ENCODE measurements at regions not wholly inside any gene's neighbourhood (a gene's known extent, or its start where the extent isn't known, plus 50 kb on each side); places are given as distances from the start of the nearest gene placed in this dataset.
"Not testable (repeated sequence)": the region's sequence is repeated elsewhere in the genome, so short reads cannot be mapped to it uniquely, and the experiment has no call there.

DNA sequence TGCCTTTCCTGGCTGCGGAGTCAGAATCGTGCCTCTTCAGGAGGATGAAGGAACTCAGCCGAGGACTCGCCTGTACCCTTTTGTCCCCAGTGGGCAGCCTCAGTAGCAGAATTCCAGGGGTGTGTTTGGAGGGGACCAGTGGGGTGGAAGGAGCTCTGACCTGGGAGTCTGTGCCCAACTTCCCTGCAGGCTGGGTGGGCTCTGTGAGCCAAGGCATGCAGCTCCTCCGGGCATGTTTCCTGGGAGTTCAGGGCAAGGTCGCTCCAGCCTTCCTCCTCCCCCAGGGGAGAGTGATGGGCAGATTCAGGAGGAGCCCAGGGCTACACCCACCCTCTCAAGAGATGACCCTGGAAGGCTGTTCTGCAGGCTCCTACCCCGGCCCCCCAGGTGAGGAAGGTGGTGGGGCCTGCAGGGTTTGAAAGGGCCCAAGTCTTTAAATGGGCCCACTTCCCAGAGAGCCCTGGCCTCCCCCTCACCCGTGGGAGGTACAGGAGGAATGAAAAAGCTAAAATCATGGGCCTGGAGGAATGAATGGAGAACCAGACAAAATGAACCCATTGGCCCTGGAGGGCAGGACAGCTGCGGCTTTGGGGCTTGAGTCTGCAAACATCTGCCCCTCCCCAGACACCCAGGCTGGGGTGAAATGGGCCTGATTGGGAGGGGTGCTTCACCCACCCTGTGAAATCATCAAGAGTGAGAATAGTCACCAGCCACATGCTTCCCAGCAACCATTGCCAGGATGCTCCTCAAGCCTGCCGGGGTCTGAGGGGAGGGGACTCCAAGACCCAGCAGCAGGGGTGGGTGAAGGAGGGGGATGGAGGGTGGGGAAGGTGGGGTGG lies 77.6 kb upstream of the PMEPA1 start:
- DNase-seq = no peak

DNA sequence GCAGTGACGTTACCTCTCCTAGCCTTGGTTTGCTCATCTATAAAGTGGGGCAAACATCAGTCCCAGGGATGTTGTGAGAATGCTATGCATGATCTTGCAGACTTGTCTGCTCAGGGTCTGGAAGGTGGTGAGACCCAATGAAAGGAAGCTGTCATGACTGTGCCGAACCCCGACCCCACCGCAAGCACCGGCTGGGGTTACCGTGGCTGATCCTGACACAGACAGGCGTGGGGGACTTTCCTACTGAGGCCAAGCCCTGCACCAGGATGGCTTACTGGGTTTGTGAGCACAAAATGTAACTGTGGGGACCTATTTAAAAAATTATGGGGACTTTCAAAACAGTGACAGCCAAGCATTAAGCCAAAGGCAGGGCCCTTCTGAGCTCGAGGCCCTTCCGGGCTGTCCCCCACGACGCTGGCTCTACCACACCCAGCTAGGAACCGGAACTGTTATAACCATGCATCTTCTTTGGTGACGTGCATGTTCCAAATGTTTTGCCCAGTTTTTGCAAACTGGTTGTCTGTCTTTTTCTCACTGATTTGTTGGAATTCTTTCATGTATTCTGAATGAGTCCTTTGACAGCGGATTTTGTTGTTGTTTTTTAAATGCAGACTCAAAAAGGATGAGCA lies 76.6 kb upstream of the PMEPA1 start:
- DNase-seq = no peak

DNA sequence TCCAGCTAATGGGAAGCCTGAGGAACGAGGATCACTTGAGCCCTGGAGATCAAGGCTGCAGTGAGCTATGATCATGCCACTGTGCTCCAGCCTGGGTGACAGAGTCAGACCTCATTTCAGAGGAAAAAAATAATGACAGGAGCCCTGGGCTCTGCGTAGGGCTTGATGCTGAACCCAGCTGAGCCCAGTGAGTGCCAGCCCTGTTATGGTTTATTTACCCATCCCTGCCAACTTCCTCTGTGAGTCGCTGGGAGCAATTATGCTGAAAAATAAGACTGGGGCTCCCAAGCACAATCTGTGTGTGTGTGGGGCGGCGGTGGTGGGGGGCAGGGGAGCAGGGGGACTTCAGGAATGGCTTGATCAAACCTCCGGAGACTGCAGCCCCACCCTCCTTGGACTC lies 75.9 kb upstream of the PMEPA1 start:
- no peak for DNase-seq

DNA sequence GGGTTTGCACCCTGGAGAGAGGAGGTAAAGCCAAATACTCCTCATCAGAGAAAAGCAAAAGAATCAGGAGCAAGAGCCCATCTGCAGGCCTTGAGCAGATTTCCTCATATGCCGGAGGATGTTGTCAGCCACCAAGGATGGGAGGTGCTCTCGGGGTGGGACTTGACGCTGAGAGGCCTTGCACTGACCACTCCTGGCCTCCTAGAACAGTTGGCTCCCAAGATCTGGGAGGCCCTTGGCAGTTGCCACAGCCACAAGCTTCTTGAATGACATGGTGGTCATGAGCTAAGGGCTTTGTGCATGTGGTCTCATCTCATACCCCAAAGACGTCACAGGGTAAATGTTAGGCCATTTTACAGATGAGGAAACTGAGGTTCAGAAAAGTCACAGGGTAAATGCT lies 75.2 kb upstream of the PMEPA1 start:
- no peak for DNase-seq

DNA sequence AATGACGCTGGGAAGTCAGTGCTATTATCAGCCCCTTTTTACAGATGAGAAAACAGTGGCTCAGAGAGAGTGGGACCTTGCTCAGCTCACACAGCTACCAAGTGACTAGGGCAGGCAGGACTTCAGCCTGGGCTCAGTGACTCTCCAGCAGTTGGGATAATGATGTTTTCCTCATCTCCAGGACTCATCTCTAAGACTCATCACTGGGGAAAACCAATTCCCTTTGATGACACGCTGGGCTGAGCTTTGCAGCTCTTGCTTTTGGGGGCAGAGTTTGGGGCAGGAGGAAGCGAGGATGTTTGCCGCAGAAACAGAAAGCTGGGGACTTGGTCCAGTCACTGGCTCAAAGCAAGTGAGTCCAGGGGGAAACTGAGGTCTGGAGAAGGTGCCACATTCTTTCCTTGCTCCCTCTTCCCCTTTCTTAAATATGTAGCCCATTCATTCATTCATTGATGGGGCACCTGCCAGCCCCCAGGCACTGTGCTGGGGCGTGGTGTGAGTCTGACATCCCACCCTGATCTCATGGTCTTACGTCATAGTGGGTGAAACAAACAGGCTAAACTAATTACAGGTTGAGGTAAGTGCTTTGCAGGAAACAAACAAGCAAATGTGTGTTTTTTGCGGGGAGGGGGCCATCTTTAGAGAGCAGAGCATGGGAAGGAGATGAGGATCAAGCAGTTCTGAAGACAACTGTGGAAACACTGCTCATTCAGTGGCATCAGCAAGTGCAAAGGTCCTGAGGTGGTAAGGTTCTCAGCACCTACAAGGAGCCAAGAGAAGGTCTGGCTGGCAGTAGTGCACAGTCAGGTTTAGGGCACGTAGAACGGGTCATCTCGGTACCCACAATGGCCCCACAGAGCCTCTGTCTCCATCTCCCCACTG lies 74.4 kb upstream of the PMEPA1 start:
- DNase-seq = no peak

DNA sequence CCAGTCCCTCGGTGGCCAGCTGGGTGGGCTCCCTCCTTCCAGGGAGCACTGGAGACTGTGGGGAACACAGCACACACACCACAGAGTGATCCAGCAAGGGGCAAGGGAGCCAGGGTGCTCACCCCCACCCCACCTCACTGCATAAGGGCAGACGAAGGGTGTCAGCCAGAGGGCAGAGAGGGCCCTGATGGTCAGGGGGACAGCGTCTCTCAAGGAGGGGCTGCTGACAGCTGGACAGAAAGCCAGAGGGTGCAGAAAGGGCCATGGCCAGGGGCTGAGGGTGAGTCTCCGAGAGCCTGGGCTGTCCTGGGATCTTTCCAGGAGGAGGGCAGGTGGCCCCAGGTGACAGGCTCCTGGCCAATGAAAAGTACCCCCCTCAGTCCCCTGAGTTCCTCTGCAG lies 73.4 kb upstream of the PMEPA1 start:
- DNase-seq = no peak

DNA sequence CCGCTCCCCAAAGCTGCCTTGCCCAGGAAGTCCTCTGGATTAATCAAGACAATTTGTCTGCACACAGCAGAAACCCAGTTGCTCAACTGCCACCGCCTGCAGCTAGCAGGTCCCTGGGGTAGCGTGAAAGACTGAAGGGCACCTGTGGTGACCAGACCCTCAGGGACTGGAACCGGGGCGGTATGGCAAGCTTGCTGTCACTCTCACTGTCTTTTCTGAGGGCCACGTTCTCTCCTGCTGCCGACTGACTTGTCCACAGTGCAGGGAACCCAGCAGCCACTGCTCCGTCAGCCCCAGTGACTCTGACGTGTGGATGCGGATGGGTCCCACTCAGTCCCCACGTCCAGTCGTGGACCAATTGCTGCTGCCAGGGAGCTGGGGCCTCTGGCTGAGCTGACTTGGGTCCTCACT lies 72.8 kb upstream of the PMEPA1 start:
- DNase-seq = no peak

DNA sequence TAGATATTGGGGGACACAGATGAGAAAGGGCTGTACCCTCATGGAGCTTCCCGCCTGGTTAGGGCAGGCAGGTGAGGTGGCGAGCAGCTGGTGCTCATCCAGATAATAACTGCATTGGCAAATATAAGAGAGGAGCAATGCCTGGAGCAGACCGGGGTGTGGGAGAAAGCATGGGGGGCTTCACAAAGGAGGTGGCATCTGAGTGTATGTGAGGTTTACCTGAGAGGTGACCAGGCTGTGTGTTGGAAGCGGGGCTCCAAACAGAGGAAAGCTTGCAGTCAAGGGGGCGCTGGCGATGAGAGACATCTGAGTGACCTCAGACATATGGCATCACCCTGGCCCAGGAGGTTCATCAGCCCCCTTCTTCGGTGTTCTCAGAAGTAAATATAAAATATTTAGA lies 72.1 kb upstream of the PMEPA1 start:
- no peak for DNase-seq

DNA sequence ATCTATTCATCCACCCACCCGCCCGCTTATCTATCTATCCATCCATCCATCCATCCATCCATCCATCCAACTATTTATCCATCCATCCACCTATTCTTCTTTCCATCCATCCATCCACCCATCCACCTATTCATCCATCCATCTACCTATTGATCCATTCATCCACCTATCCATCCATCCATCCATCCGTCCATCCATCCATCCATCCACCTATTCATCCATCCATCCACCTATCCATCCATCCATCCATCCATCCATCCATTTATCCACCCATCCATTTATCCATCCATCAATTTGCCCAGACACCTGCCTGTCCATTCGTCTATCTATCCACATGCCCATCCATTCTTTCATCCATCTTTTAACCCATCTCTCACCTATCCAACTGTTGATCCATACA lies 71.1 kb upstream of the PMEPA1 start:
- no peak for DNase-seq

DNA sequence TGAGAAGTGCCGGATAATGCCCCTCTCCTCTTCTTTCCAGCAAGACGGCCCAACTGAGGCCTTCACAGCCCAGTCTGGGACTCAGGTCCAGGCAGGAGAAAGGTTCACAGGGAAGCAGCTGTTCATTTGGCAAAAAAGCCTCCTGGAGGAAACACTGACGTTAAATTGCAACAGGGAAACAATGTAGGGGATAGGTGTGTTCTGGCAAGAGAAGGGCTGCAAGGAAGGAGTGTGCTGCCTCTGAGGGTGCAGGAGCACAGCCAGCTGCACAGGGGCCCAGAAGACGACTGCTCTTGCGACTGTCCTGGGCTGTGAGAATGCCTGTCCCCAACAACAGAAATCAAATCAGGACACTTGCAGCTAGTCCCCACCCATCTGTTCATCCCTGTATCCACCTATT lies 70.6 kb upstream of the PMEPA1 start:
- no peak for DNase-seq

DNA sequence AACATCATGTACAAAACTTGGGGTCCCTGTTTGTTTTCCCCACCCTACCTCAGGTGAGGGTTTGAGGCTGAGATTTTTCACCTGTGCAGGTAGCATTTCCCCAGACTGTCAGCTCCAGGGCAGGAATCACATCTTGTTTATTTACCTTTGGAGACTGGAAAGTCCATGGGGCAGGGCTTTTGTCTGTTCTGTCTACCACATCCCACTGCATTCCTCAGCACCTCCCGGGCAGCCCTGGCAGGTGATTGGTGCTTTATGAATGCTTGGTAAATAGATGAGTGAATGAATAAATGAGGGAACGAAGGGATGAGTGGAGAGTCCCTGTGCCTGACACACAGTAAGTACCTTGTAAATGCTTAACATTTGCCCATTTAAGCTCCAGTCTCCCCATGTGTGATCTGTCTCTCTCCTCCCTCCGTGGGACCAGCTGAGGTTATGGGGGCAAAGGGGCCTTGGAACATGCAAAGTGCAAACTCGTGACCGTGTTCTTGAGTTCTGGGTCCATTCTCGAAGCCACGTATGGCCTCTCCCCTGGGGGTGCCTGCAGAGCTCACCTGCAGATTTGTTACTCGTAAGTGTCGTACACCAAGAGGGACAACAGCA lies 69.7 kb upstream of the PMEPA1 start:
- DNase-seq = no peak

DNA sequence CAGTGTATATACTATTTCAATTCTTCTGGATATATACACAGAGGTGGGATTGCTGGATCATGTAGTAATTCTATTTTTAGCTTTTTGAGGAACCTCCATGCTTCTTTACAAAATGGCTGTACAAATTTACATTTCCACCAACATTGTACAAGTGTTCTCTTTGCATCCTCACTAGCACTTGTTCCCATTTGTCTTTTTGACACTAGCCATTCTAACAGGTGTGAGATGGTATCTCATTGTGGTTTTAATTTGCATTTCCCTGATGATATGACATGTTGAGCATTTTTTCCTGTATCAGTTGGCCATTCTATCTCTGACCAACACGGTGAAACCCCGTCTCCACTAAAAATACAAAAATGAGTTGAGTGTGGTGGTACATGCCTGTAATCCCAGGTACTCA lies 68.1 kb upstream of the PMEPA1 start:
- DNase-seq = no peak

DNA sequence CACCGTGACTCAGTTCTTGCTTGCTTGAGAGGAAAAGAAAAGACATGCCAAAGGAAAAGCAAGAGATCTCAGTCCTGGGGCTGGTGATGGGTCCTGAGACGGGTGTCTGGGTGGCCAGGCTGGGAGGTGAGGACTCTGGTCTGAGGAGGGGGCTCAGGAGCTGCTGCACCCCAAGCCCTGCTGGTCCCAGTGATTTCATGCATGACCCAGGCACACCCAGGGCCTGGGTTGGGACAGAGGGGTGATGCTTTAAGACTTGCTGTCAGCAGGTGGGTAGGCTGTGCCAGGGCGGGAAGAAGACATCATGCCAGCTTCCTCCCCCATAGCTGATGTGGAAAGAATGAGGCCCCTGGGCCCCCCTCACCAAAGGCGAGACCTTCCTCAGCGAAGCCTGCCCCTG lies 65.1 kb upstream of the PMEPA1 start:
- no peak for DNase-seq

DNA sequence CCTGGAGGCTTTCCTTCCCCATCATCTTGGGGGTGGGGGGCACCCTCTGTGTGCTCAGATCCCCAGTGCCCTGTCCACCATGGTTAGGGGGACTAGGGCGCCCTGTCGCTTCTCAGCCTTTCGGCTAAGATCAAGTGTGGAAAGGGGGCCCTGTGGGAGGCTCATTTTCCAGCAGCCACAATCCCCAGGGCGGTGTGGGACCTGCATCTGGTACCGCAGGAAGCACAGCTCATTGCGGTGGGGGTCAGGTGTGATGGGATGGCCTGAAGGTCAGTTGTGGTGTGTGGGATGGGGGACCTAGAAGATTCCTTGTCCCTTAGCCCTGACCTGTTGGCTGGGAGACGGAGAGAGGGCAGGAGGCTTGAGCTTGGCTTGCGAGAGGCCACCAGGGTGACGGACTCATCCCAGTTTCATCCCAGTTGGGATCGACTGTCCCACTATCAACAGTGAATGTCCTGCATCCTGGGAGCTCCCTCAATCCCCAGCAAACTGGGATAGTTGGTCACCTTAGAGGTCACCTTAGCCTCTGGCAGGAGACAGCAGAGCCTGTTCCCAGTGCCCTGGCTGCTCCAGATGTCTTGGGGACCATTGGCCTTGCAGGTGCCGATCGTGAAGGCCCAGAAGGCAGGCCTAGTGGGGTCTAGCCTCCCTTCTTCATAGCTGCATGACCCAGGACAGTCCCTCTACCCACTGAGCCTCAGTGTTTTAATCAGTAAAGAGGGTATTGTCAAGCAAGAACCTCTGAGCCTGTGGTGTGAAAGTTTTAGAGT lies 64.5 kb upstream of the PMEPA1 start:
- DNase-seq = no peak

DNA sequence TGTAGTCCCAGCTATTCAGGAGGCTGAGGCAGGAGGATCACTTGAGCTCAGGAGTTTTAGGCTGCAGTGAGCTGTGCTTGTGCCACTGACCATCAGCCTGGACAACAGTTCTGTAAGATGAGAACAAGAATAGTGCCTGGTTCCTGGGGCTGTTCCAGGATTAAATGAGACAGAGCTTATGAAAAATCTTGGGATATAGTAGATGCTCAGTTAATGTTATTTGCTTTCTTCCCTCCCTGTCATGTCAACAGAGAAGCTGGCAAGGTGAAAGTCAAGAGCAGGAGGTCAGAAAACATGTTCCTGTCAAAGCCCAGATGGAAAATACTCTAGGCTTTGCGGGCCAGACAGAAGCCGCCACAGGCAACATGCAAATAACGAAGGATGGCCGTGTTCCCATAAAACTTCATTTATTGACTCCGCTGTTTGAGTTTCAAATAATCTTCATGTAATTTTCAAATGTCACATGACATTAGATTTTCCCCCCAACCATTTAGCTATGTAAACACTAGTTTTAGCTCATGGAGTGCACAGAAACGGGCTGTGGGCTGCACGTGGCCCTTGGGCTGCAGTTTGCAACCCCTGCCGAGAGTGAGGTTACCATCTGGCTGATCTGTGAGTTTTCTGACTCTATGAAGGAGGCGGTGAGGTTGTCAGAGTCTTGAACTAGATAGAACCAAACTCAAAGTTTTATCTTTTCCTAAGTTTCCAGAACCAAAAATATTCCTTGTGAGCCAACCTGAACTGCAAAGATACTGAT lies 63.4 kb upstream of the PMEPA1 start:
- no peak for DNase-seq

DNA sequence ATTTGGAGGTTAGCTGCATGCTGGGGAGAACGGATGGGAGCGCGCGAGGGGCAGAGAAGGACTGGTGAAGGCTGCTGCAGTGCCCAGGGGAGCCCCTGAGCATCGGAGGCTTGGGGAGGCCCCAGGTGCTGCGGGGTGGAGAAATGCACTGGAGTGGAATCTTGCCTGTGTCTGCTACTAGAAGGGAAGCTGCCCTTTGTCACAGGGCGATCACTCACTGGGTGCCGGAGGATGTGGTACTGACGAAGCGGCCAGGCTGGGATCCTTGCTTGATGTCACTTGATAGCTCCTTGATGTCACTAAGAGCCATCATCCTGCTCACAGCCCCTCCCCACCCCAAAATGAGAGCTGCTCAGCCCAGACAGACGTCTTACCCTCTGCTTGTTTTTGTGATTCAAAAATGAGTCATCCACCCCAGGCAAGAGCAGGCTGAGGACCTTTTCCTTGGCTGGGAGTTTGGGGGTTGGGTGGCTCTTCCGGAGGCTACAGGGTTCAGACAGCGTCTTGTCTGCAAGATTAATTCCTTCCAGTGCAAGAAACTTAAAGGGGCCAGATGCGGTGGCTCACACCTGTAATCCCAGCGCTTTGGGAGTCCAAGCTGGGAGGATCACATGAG lies 62.6 kb upstream of the PMEPA1 start:
- no peak for DNase-seq

DNA sequence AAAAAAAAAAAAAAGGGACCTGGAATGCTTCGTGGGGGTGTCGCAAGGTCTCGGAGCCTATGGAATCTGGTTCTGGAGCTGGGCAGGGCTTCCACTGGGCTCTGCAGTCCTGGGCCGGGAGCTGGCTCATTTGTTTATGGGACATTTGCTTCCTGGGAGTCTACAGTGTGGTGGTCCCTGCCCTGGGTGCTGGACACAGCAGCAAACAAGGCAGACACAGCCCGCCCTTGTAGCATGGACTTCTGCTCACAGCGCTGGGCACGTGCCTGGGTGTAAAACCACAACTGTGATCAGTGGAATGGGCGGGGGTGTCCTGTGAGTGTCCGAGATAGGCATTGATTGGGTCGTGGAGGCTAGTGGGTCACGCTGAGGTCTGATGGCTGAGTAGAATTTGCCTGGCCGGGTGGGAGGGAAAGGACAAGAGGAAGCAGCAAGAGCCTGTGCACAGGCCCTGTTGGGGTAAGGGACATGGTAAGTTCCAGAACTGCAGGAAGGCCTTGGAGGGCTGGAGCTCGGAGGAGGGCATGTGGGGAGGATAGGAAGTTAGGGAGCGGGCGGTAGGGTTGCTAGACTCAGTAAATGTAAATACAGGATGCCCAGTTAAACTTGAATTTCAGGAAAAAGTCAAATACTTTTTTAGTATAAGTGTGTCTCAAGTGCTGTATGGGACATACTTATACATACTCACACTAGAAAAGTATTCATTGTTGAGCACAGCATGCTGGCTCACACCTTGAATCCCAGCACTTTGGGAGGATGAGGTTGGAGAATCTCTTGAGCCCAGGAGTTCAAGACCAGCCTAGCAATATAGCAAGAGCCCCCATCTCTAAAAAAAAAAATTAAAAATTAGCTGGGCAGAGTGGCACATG lies 61.3 kb upstream of the PMEPA1 start:
- no peak for DNase-seq

DNA sequence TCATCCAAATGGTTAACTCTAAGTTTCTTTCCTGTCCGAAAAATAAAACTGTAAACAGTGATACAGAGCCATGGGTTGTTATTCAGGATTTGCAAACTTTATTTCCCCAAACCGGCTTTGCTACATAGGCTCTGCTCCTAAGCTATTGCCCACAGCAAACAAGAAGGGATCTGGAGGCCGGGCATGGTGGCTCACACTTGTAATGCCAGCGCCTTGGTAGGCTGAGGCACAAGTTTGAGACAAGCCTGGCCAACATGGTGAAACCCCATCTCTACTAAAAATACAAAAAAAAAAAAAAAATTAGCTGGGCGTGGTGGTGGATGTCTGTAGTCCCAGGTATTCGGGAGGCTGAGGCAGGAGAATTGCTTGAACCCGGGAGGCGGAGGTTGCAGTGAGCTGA lies 60.6 kb upstream of the PMEPA1 start:
- DNase-seq = not testable (repeated sequence)

DNA sequence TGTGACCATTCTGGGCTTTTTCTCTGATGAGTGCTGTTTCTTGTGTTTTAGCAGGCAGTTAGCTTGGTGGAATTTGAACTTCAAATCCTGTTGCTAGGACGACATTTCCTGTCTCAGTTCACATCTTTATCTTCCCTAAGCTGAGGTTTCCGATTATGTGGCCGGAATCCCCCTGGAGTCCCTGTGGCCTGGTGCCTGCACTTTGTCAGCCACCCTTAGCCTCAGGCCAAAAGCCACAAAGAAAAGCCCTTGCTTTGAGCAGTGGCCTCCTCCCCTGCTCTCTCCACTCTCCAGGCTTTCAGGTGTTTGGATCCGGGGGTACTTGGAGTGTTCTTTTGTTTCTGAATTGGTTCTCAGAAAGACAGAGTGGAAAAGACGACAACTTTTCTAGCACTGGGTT lies 59.9 kb upstream of the PMEPA1 start:
- no peak for DNase-seq

Data from renal pelvis (tissue), 1 donor.